A673 (cell line): ENCODE measurements at regions not wholly inside any gene's neighbourhood (a gene's known extent, or its start where the extent isn't known, plus 50 kb on each side); places are given as distances from the start of the nearest gene placed in this dataset.

Source experiments
- CTCF ChIP-seq: fragments of 300-800, 200-600 bp; sonication (generic); conservative IDR thresholded peaks from 2 replicates; pipeline ENCODE4 v1.5.1; 2017; ENCODE audit warnings: low read depth, mild to moderate bottlenecking, antibody characterized with exemption, low read length, moderate library complexity, mixed read lengths
- EZH2 ChIP-seq: fragments of 200-600 bp; sonication (generic); IDR thresholded peaks from 2 replicates; pipeline ENCODE4 v1.6.1; 2017; ENCODE audit warnings: borderline replicate concordance, low read depth, mild to moderate bottlenecking, mixed read lengths, antibody characterized with exemption, low read length; ENCODE audit not compliant: poor library complexity, severe bottlenecking

- 0 out of 2 replicates have a peak, but pooled peaks have one; percentile 16 for TF ChIP-seq CTCF
- TF ChIP-seq EZH2 = no peak
Measured at GRCh38 chr18:6482198-6482977, 67.7 kb upstream of the L3MBTL4 start.
